Astrocyte (in vitro differentiated cells and primary cell): ENCODE measurements at regions not wholly inside any gene's neighbourhood (a gene's known extent, or its start where the extent isn't known, plus 50 kb on each side); places are given as distances from the start of the nearest gene placed in this dataset.

Experiments
- CTCF ChIP-seq: IDR thresholded peaks from 2 replicates; pipeline ENCODE4 v1.5.1; 2011; ENCODE audit warnings: low read depth, mild to moderate bottlenecking, inconsistent platforms, low read length, moderate library complexity; ENCODE audit not compliant: insufficient read depth
- EZH2 ChIP-seq: IDR thresholded peaks from 2 replicates; pipeline ENCODE4 v1.6.1; 2012; ENCODE audit warnings: mild to moderate bottlenecking, low read length, inconsistent platforms; ENCODE audit not compliant: insufficient read depth

- TF ChIP-seq CTCF (no peak), EZH2 (no peak)
Observed at GRCh38 chr1:18569251-18569650, 61.4 kb upstream of the PAX7 start.
